CD4-positive, alpha-beta memory T cell (primary cell): ENCODE measurements at regions not wholly inside any gene's neighbourhood (a gene's known extent, or its start where the extent isn't known, plus 50 kb on each side); places are given as distances from the start of the nearest gene placed in this dataset.

Experiments
- CTCF ChIA-PET: fragments of 350-600 bp; sonication (Branson Sonifier 250); formaldehyde crosslinking; loops from one replicate; lab custom pipeline; 2021; ENCODE audit warnings: inconsistent platforms; ENCODE audit not compliant: partially characterized antibody; lab: Charles Lee
- POLR2A ChIA-PET: fragments of 350-600 bp; sonication (Branson Sonifier 250); formaldehyde crosslinking; loops from one replicate; lab custom pipeline; 2021; ENCODE audit not compliant: partially characterized antibody; lab: Charles Lee
- DNase-seq, 5 donors: peaks; one replicate each; pipeline versions ENCODE4 v3.0.0 to v3.0.0-alpha.2; 2020 to 2022; ENCODE audit warnings: mixed read lengths in 1 of 5
- H3K27ac ChIP-seq: one replicate; pipeline ENCODE4 v1.7.0; 2013; ENCODE audit warnings: low read depth, low read length
- H3K27me3 ChIP-seq: 2 replicates; pipeline ENCODE4 v1.7.0; 2013; ENCODE audit warnings: mild to moderate bottlenecking, low read length, moderate library complexity; ENCODE audit not compliant: insufficient read depth
- H3K36me3 ChIP-seq: 2 replicates; pipeline ENCODE4 v1.7.0; 2013; ENCODE audit warnings: mild to moderate bottlenecking, low read length, moderate library complexity; ENCODE audit not compliant: insufficient read depth
- H3K4me1 ChIP-seq: 2 replicates; pipeline ENCODE4 v1.7.0; 2013; ENCODE audit warnings: mild to moderate bottlenecking, low read length, moderate library complexity; ENCODE audit not compliant: insufficient read depth
- H3K4me3 ChIP-seq, 2 donors: one replicate each; pipeline ENCODE4 v1.7.0; 2013; ENCODE audit warnings: low read length in 2 of 2, mild to moderate bottlenecking in 1 of 2
- H3K9me3 ChIP-seq, 2 donors: one replicate each; pipeline ENCODE4 v1.7.0; 2013; ENCODE audit warnings: low read length in 2 of 2, control low read depth in 1 of 2; ENCODE audit not compliant: control insufficient read depth in 1 of 2
- H3K27ac Mint-ChIP-seq, 7 donors: one replicate each; pipeline ENCODE4 v1.8.0; 2020 to 2021; ENCODE audit warnings: mixed read lengths in 7 of 7, mild to moderate bottlenecking in 6 of 7, inconsistent platforms in 3 of 7, moderate library complexity in 3 of 7
- H3K27me3 Mint-ChIP-seq, 2 donors: one replicate each; pipeline ENCODE4 v1.8.0; 2020 to 2021; ENCODE audit warnings: mixed read lengths in 2 of 2
- H3K36me3 Mint-ChIP-seq, 2 donors: one replicate each; pipeline ENCODE4 v1.8.0; 2020 to 2021; ENCODE audit warnings: mixed read lengths in 2 of 2, inconsistent platforms in 1 of 2, mild to moderate bottlenecking in 1 of 2
- H3K4me1 Mint-ChIP-seq, 4 donors: one replicate each; pipeline ENCODE4 v1.8.0; 2020 to 2021; ENCODE audit warnings: mixed read lengths in 4 of 4, mild to moderate bottlenecking in 1 of 4
- H3K4me3 Mint-ChIP-seq, 8 donors: one replicate each; pipeline ENCODE4 v1.8.0; 2020 to 2021; ENCODE audit warnings: mixed read lengths in 8 of 8, mild to moderate bottlenecking in 7 of 8, moderate library complexity in 6 of 8, inconsistent platforms in 3 of 8
- H3K9me3 Mint-ChIP-seq, 8 donors: one replicate each; pipeline ENCODE4 v1.8.0; 2020 to 2021; ENCODE audit warnings: mixed read lengths in 8 of 8, mild to moderate bottlenecking in 5 of 8, inconsistent platforms in 3 of 8, moderate library complexity in 1 of 8
- intact Hi-C: fragments of 100-400 bp; cut with micrococcal nuclease; formaldehyde crosslinking; loops from one replicate; pipeline ENCODE4 v1.15.1; 2023

DNA sequence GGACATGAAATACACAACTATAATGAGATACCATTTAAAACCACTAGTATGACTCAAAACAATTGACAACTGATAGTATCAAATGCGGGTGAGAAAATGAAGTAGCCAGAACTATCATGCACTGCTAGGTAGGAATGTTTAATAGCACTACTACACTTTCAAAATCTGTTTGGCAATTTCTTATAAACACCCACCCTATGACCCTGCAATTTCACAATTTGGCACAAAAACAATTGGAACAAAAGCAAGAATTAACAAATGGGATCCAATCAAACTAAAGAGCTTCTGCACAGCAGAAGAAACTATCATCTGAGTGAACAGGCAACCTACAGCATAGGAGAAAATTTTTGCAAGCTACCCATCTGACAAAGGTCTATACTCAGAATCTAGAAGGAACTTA, 431.2 kb upstream of the GYPC start:
- no peaks in the 10 kb centered on the region for H3K4me1 ChIP-seq
- H3K27ac ChIP-seq = no peak overlapping the region
- Mint-ChIP-seq H3K4me1 (no peaks in the 10 kb centered on the region), H3K27ac (no peak overlapping the region), H3K4me3 (no peak overlapping the region), H3K36me3 (no peaks in the 10 kb centered on the region), H3K9me3 (peaks cover 0 to 18% (median 4%) of the 10 kb centered on the region in 8 donors), H3K27me3 (no peaks in the 10 kb centered on the region)
- no peak overlapping the region for H3K4me3 ChIP-seq
- DNase-seq = no peak
- CTCF ChIA-PET = no interaction called here
- intact Hi-C loops = no loop called here
- H3K27me3 ChIP-seq = no peaks in the 10 kb centered on the region
- POLR2A ChIA-PET = no interaction called here
- H3K36me3 ChIP-seq = no peaks in the 10 kb centered on the region
- peaks cover 0 to 3% of the 10 kb centered on the region in 2 donors for H3K9me3 ChIP-seq

DNA sequence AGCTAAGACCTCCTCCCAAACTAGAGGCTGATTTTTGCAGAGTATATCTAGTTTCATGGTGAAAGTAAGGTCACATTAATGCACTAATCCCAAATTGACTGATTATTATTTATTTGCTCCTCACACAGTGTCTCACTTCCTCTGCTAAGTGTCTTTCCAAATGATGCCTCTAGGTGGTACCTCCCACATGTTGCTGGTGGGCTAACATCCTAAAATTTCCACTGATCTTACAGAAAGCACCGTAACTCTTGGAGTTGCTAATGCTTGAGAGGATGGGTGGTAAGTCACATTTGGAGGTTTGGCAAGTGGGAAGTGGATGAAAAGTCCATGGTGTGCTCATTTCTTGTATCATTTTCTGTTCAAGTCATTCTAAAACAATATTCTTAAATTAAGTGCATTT, 428.7 kb upstream of the GYPC start:
- Histone ChIP-seq H3K27me3 (no peaks in the 10 kb centered on the region), H3K4me1 (no peaks in the 10 kb centered on the region), H3K36me3 (no peaks in the 10 kb centered on the region), H3K27ac (no peak overlapping the region), H3K4me3 (no peak overlapping the region), H3K9me3 (peaks cover 0 to 3% of the 10 kb centered on the region in 2 donors)
- no peak for DNase-seq
- intact Hi-C loops = no loop called here
- CTCF ChIA-PET = no interaction called here
- Mint-ChIP-seq H3K27me3 (no peaks in the 10 kb centered on the region), H3K9me3 (peaks cover 0 to 14% (median 8%) of the 10 kb centered on the region in 8 donors), H3K27ac (no peak overlapping the region), H3K36me3 (no peaks in the 10 kb centered on the region), H3K4me3 (no peak overlapping the region), H3K4me1 (no peaks in the 10 kb centered on the region)
- POLR2A ChIA-PET = no interaction called here

DNA sequence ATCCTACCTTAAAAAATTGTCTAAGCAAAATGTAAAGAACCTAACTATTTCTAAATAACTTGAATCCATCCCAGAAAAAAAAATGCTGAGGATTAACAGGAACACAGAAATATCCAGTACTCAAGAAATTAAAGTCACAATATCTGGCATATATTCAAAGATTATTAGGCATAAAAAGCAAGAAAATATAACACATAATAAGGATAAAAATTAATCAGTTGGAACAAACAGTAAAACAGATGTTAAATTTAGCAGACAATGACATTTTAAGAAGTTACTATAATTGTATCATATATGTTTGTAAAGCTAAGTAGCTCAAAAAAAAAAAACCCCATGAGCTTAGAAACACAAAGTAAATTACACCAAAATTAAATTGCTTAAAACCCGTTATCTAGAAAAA, 427.4 kb upstream of the GYPC start:
- H3K4me1 Mint-ChIP-seq = no peaks in the 10 kb centered on the region

DNA sequence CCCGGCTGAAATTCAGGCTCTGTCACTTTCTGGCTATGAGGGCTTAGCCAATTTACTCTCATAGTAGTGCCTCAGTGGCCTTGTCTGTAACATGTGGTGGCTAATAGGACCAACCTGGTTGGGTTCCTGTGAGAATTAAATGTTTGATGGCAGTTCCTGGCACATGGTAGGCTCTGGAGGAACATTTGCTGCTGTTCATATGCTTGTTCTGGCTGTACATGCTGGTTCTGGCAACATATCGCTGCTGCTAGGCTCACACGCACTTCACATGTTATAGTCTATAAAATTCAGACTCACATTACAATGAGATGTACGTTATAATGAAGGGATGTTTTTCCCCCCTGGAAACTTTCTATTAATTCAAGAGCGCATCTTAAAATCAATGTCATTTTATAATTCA, 417.7 kb upstream of the GYPC start:
- Mint-ChIP-seq H3K36me3 (no peaks in the 10 kb centered on the region), H3K4me3 (no peak overlapping the region), H3K9me3 (peaks cover 0 to 3% (median 0%) of the 10 kb centered on the region in 8 donors), H3K27me3 (peaks cover 0 to 1% of the 10 kb centered on the region in 2 donors), H3K27ac (no peak overlapping the region), H3K4me1 (no peaks in the 10 kb centered on the region)
- DNase-seq = no peak
- Histone ChIP-seq H3K4me1 (no peaks in the 10 kb centered on the region), H3K27me3 (no peaks in the 10 kb centered on the region), H3K4me3 (no peak overlapping the region), H3K27ac (no peak overlapping the region), H3K36me3 (no peaks in the 10 kb centered on the region), H3K9me3 (peaks cover 0 to 4% of the 10 kb centered on the region in 2 donors)
- POLR2A ChIA-PET = no interaction called here
- CTCF ChIA-PET = no interaction called here
- intact Hi-C loops = no loop called here

More for the DNA sequence above, 427.4 kb upstream of the GYPC start:
- Histone ChIP-seq H3K27me3 (no peaks in the 10 kb centered on the region), H3K27ac (no peak overlapping the region), H3K36me3 (no peaks in the 10 kb centered on the region), H3K9me3 (peaks cover 0 to 3% of the 10 kb centered on the region in 2 donors), H3K4me1 (no peaks in the 10 kb centered on the region), H3K4me3 (no peak overlapping the region)
- Mint-ChIP-seq H3K27ac (no peak overlapping the region), H3K4me3 (no peak overlapping the region), H3K27me3 (no peaks in the 10 kb centered on the region), H3K36me3 (no peaks in the 10 kb centered on the region), H3K9me3 (peaks cover 0 to 12% (median 7%) of the 10 kb centered on the region in 8 donors)
- intact Hi-C loops = no loop called here
- CTCF ChIA-PET = no interaction called here
- POLR2A ChIA-PET = no interaction called here
- no peak for DNase-seq

DNA sequence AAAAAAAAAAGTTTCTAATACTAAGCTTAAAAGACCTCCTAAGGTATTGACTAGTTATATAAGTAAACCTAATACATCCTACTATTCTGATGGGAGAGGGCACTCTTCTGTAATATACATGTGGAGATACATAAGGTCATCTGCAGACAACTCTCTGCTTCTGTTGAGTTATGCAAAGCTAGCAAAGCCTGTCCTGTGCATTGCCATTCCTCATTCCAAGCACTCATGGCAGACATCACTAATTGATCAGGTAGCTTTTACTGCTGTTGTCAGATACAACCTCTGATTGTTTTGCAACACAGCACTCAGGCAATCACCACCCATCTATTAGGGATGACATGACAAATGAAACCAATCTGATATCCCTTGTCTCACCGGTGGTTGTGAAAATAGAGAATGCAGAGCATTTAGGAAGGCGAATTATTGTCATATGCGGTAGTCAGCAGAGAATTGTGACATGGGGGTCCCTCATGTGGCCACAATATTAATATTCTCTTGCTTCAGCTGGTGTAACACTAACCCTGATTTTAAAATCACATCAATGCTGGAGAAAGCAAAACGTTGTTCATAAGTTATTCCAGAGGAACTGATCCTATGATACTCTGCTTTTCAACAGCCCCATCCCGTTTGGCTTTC, 416.5 kb upstream of the GYPC start:
- Mint-ChIP-seq H3K4me3 (no peak overlapping the region), H3K4me1 (no peaks in the 10 kb centered on the region), H3K27ac (no peak overlapping the region), H3K27me3 (peaks cover 0 to 1% of the 10 kb centered on the region in 2 donors), H3K36me3 (no peaks in the 10 kb centered on the region), H3K9me3 (peaks cover 0 to 3% (median 0%) of the 10 kb centered on the region in 8 donors)
- Histone ChIP-seq H3K9me3 (peaks cover 0 to 4% of the 10 kb centered on the region in 2 donors), H3K27ac (no peak overlapping the region), H3K27me3 (no peaks in the 10 kb centered on the region), H3K4me1 (no peaks in the 10 kb centered on the region), H3K4me3 (no peak overlapping the region), H3K36me3 (no peaks in the 10 kb centered on the region)
- intact Hi-C loops = no loop called here
- CTCF ChIA-PET = no interaction called here
- POLR2A ChIA-PET = no interaction called here
- no peak for DNase-seq

DNA sequence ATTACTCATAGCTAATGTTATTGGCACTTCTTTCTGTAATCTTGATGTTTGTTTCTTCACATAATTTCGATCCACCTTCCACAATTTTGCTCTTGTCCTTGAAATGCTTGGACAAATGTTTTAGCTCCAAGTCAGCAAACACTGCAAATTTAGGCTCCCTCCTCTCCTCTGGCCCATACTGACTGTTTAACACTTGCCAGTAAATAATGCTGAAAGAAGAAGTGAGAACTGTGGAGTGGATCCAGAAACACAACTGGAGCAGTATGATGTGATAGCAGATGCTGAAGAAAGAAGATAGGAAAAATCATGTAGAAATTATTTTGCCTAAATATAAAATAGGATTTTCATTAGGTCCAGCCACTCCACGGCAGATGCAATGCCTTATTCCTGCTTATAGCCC, 415.0 kb upstream of the GYPC start:
- H3K27me3 ChIP-seq = no peaks in the 10 kb centered on the region
- POLR2A ChIA-PET = no interaction called here
- no peaks in the 10 kb centered on the region for H3K36me3 ChIP-seq

DNA sequence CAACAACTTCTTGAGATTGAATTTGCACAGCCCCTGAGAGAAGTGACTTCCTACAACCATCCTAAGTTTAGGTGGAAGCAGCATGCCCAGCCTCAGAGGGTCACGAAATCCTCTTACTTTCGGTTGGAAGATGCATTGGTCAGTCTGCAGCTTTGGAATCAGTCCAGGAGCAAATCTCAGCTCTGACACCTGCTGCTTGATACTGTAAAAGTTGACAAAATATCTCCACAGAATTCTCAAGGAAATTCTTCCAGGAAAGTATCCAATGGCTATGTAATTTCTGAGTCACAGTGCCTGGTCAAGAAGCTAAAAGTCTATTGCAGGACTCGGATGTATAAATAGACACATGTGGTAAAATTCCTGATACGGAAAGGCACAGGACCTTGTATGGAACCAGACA, 414.5 kb upstream of the GYPC start:
- Mint-ChIP-seq H3K4me3 (no peak overlapping the region), H3K36me3 (no peaks in the 10 kb centered on the region), H3K27me3 (peaks cover 0 to 1% of the 10 kb centered on the region in 2 donors), H3K4me1 (no peaks in the 10 kb centered on the region), H3K9me3 (peaks cover 0 to 3% (median 0%) of the 10 kb centered on the region in 8 donors), H3K27ac (no peak overlapping the region)
- Histone ChIP-seq H3K27me3 (no peaks in the 10 kb centered on the region), H3K27ac (no peak overlapping the region), H3K4me3 (no peak overlapping the region), H3K36me3 (no peaks in the 10 kb centered on the region), H3K9me3 (no peaks in the 10 kb centered on the region), H3K4me1 (no peaks in the 10 kb centered on the region)
- CTCF ChIA-PET = no interaction called here
- POLR2A ChIA-PET = no interaction called here
- intact Hi-C loops = no loop called here
- DNase-seq = no peak

More for the DNA sequence above, 415.0 kb upstream of the GYPC start:
- Histone ChIP-seq H3K9me3 (peaks cover 0 to 3% of the 10 kb centered on the region in 2 donors), H3K27ac (no peak overlapping the region), H3K4me1 (no peaks in the 10 kb centered on the region), H3K4me3 (no peak overlapping the region)
- Mint-ChIP-seq H3K27ac (no peak overlapping the region), H3K4me3 (no peak overlapping the region), H3K36me3 (no peaks in the 10 kb centered on the region), H3K4me1 (no peaks in the 10 kb centered on the region), H3K9me3 (peaks cover 0 to 3% (median 0%) of the 10 kb centered on the region in 8 donors), H3K27me3 (peaks cover 0 to 1% of the 10 kb centered on the region in 2 donors)
- intact Hi-C loops = no loop called here
- no peak for DNase-seq
- CTCF ChIA-PET = no interaction called here
